Esophagus muscularis mucosa (tissue), 4 donors: ENCODE measurements at regions not wholly inside any gene's neighbourhood (a gene's known extent, or its start where the extent isn't known, plus 50 kb on each side); places are given as distances from the start of the nearest gene placed in this dataset.

ENCODE experiments used
- DNase-seq: peaks from one replicate; pipeline ENCODE4 v3.0.0-alpha.2; 2017; ENCODE audit errors: extremely low spot score
- H3K27ac ChIP-seq, 4 donors: fragments of 200-600 bp; sonication (generic); replicated peaks in 1 of 4; 1 replicate in 3 of 4; 2 replicates in 1 of 4; pipeline ENCODE4 v1.5.1; 2016 to 2019; ENCODE audit warnings: mild to moderate bottlenecking in 1 of 4
- H3K27me3 ChIP-seq, 4 donors: fragments of 200-600 bp; sonication (generic); one replicate each; pipeline versions ENCODE4 v1.5.1 to v1.6.0; 2016 to 2019
- H3K36me3 ChIP-seq, 4 donors: fragments of 200-600 bp; sonication (generic); one replicate each; pipeline ENCODE4 v1.5.1; 2016 to 2019
- H3K4me1 ChIP-seq, 4 donors: fragments of 200-600 bp; sonication (generic); one replicate each; pipeline ENCODE4 v1.5.1; 2016 to 2019
- H3K4me3 ChIP-seq, 4 donors: fragments of 200-600 bp; sonication (generic); 1 replicate in 2 of 4; 2 replicates in 2 of 4; pipeline ENCODE4 v1.5.1; 2016 to 2019; ENCODE audit warnings: mild to moderate bottlenecking in 4 of 4, moderate library complexity in 1 of 4
- H3K9me3 ChIP-seq, 4 donors: fragments of 200-600 bp; sonication (generic); 1 replicate in 3 of 4; 2 replicates in 1 of 4; pipeline ENCODE4 v1.5.1; 2016 to 2019
- CTCF ChIP-seq, 3 experiments: fragments of 200-600 bp in 2 of 3; fragments of 450-650 bp in 1 of 3; sonication (generic) in 2 of 3; IDR thresholded peaks; one replicate each; pipeline ENCODE4 v1.5.1; 2017 to 2019; ENCODE audit warnings: antibody characterized with exemption in 3 of 3, mild to moderate bottlenecking in 2 of 3, moderate library complexity in 1 of 3
- EP300 ChIP-seq: sonication (generic); formaldehyde crosslinking; IDR thresholded peaks from one replicate; pipeline ENCODE4 v1.6.1; 2017; ENCODE audit warnings: antibody characterized with exemption
- POLR2A ChIP-seq: fragments of 450-650 bp; IDR thresholded peaks from one replicate; pipeline ENCODE4 v1.6.1; 2017; ENCODE audit warnings: antibody characterized with exemption, moderate library complexity, mild to moderate bottlenecking, low read depth
- POLR2AphosphoS5 ChIP-seq, 2 donors: sonication (generic); formaldehyde crosslinking; IDR thresholded peaks; one replicate each; pipeline ENCODE4 v1.6.1; 2017; ENCODE audit warnings: antibody characterized with exemption in 2 of 2
- WGBS: methylation state at CpG from one replicate; pipeline ENCODE4 v1.1.5; 2018; 5-methylcytosine and 5-hydroxymethylcytosine counted together
- intact Hi-C: fragments of 100-400 bp; cut with DNase I; formaldehyde crosslinking; loops from one replicate; pipeline ENCODE4 v1.15.1; 2023

DNA sequence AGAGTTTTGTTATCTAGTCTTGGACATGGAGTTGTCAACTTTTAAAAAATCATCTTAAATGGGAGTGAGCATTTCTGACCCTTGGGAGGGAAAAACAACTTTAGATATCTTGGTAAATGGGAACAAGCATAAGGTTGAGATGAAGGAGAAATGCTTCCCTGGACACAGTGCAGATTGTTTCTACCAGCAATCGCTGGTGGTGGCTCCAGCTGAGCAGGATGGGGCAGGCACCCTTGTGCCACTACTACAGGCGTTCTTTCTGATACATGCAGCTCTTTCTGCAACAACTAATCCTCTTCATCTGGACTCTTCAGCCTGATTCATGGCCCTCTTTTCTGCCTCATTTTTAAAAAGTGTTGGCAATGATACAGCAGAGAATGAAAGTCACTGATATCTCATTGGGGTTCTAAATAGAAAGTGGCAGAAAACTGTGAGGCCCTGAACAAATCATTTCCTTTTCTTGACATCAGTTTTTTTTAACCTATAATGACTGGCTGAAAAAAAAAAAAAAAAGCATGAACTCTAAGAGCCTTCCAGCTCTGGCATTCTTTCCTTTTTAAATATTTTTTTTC is 409.4 kb upstream of the PTGER4 start:
- Histone ChIP-seq H3K4me1 (no peaks in the 10 kb centered on the region), H3K36me3 (no peaks in the 10 kb centered on the region), H3K27me3 (no peaks in the 10 kb centered on the region), H3K27ac (no peak overlapping the region), H3K4me3 (no peak overlapping the region), H3K9me3 (no peaks in the 10 kb centered on the region)
- no peak for TF ChIP-seq POLR2A
- TF ChIP-seq EP300 = no peak
- 80% methylated on average over 2 of the region's 2 CpGs for WGBS
- intact Hi-C loops = no loop called here
- no peak for DNase-seq

- Histone ChIP-seq H3K4me1 (no peaks in the 10 kb centered on the region), H3K27ac (no peak overlapping the region), H3K27me3 (no peaks in the 10 kb centered on the region), H3K9me3 (no peaks in the 10 kb centered on the region), H3K36me3 (no peaks in the 10 kb centered on the region), H3K4me3 (no peak overlapping the region)
- WGBS = 50% methylated on average over 1 of the region's 1 CpG
- no peak for DNase-seq
- TF ChIP-seq POLR2AphosphoS5 (IDR thresholded peaks at IDR 0.05) = no peak
- TF ChIP-seq CTCF (IDR thresholded peaks at IDR 0.05) = no peak
- TF ChIP-seq POLR2A = no peak
- no peak for TF ChIP-seq EP300
- intact Hi-C loops = no loop called here
Measured at GRCh38 chr5:40268088-40268487, 411.6 kb upstream of the PTGER4 start.

DNA sequence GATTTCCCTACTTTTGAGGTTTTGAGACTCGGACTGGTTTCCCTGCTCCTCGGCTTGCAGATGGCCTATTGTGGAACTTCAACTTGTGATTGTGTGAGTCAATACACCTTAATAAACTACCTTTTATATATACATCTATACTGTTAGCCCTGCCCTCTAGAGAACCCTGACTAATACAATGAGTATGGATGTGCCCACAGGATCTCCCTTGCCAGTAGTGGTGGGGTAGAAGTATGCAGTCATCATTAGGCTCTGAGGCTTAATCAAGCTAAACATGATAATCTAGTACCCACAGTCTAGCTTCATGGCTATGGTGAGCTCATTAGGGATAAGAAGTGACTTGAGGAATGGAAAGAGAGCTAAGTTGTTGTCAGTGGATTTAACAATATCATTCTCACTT is 412.8 kb upstream of the PTGER4 start:
- Histone ChIP-seq H3K27me3 (no peaks in the 10 kb centered on the region), H3K4me3 (no peak overlapping the region), H3K36me3 (no peaks in the 10 kb centered on the region), H3K27ac (no peak overlapping the region), H3K9me3 (no peaks in the 10 kb centered on the region), H3K4me1 (no peaks in the 10 kb centered on the region)
- intact Hi-C loops = no loop called here
- WGBS = 88% methylated on average over 2 of the region's 2 CpGs
- no peak for DNase-seq
- no peak for TF ChIP-seq POLR2AphosphoS5 (IDR thresholded peaks at IDR 0.05)
- no peak for TF ChIP-seq EP300
- no peak for TF ChIP-seq POLR2A
- TF ChIP-seq CTCF (IDR thresholded peaks at IDR 0.05) = no peak

GRCh38 chr5:40261984-40262383 is 417.7 kb upstream of the PTGER4 start:
- no peak overlapping the region for H3K27ac ChIP-seq
- DNase-seq = no peak
- H3K4me1 ChIP-seq = no peaks in the 10 kb centered on the region
- TF ChIP-seq EP300 (no peak), CTCF (IDR thresholded peaks at IDR 0.05) (no peak), POLR2A (no peak), POLR2AphosphoS5 (IDR thresholded peaks at IDR 0.05) (no peak)
- H3K27me3 ChIP-seq = no peaks in the 10 kb centered on the region
- H3K9me3 ChIP-seq = no peaks in the 10 kb centered on the region
- intact Hi-C loops = no loop called here
- H3K36me3 ChIP-seq = no peaks in the 10 kb centered on the region
- WGBS = 90% methylated on average over 1 of the region's 1 CpG
- no peak overlapping the region for H3K4me3 ChIP-seq

DNA sequence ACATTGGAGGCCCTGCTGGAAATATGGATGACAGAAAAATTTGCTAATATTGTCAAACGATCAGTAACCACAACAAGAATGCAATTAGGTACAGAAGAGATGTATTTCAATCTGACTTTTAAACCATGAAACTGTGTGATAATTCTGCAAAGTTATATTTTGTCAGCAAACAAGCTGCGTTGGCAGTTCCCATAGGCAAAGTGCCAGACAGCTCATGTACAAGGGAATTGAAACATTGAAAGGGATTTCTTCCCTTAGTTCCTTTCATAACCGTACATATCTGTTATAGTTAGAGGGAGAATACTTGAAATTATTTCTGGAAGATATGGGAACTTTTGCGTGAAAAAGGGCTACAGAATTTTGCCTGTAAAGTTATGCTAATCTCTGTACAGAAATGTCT is 419.4 kb upstream of the PTGER4 start:
- H3K27me3 ChIP-seq = no peaks in the 10 kb centered on the region
- DNase-seq = no peak
- 63% methylated on average over 4 of the region's 4 CpGs for whole genome bisulfite sequencing
- no peaks in the 10 kb centered on the region for H3K36me3 ChIP-seq
- no peaks in the 10 kb centered on the region for H3K4me1 ChIP-seq
- TF ChIP-seq CTCF (IDR thresholded peaks at IDR 0.05) (no peak), POLR2A (no peak), POLR2AphosphoS5 (IDR thresholded peaks at IDR 0.05) (no peak), EP300 (no peak)
- intact Hi-C loops = no loop called here
- H3K4me3 ChIP-seq = no peak overlapping the region
- H3K9me3 ChIP-seq = no peaks in the 10 kb centered on the region
- no peak overlapping the region for H3K27ac ChIP-seq
